GM12878 (cell line): ENCODE measurements at regions not wholly inside any gene's neighbourhood (a gene's known extent, or its start where the extent isn't known, plus 50 kb on each side); places are given as distances from the start of the nearest gene placed in this dataset.

Experiments
- ATAC-seq: fragments of 200-7000 bp; cut with Tn5 transposase; 3 replicates; pipeline ENCODE4 v1.9.1; 2020; ENCODE audit warnings: mild to moderate bottlenecking, moderate library complexity
- BruUV-seq: library from RNA; stranded (reverse); fragments of 400-500 nt; replicated peaks from 2 replicates; lab custom pipeline; 2021; lab: Mats Ljungman, UMichigan
- CTCF ChIA-PET: fragments of 300-600 bp; sonication (Branson Sonifier 250); formaldehyde crosslinking; extraction: SDS; loops from one replicate; lab custom pipeline; 2021; ENCODE audit warnings: inconsistent platforms; lab: Yijun Ruan, JAX
- POLR2A ChIA-PET: fragments of 350-600 bp; formaldehyde crosslinking; extraction: SDS; loops from one replicate; lab custom pipeline; 2021; ENCODE audit warnings: inconsistent platforms; lab: Charles Lee
- RAD21 ChIA-PET: fragments of 300-600 bp; sonication (Branson Sonifier 250); formaldehyde crosslinking; loops from one replicate; lab custom pipeline; 2023; ENCODE audit warnings: antibody characterized with exemption; ENCODE audit not compliant: unreplicated experiment; lab: Charles Lee
- SMC1A ChIA-PET: fragments of 300-600 bp; sonication (Branson Sonifier 250); formaldehyde crosslinking; loops from one replicate; lab custom pipeline; 2023; ENCODE audit not compliant: unreplicated experiment, uncharacterized antibody; lab: Charles Lee
- DNase-seq: peaks from one replicate; pipeline ENCODE4 v3.0.0-alpha.2; 2011; ENCODE audit warnings: low read depth, low spot score
- FAIRE-seq: peaks from 3 replicates; lab custom pipeline; 2011; peaks lifted over from hg19 to GRCh38; lab: Jason Lieb, UNC
- H2AFZ ChIP-seq: 2 replicates; pipeline ENCODE4 v1.6.0; 2011; ENCODE audit warnings: low read depth, low read length, control low read depth; ENCODE audit not compliant: control insufficient read depth
- H3K27ac ChIP-seq: 2 replicates; pipeline ENCODE4 v1.5.1; 2011; ENCODE audit warnings: control low read depth; ENCODE audit not compliant: control insufficient read depth, insufficient read depth
- H3K27me3 ChIP-seq, 2 experiments: replicated peaks in 1 of 2; 2 replicates each; pipeline versions ENCODE4 v1.6.0 to v1.6.1; 2011; ENCODE audit warnings: low read length in 1 of 2; ENCODE audit not compliant: control insufficient read depth in 2 of 2, insufficient read depth in 2 of 2
- H3K36me3 ChIP-seq, 2 experiments: 2 replicates each; pipeline ENCODE4 v1.5.1; 2011; ENCODE audit warnings: low read length in 1 of 2; ENCODE audit not compliant: control insufficient read depth in 2 of 2, insufficient read depth in 2 of 2
- H3K4me1 ChIP-seq: 2 replicates; pipeline ENCODE4 v1.6.1; 2011; ENCODE audit warnings: mild to moderate bottlenecking, low read length, moderate library complexity, mixed read lengths; ENCODE audit not compliant: control insufficient read depth, insufficient read depth
- H3K4me2 ChIP-seq: 2 replicates; pipeline ENCODE4 v1.6.0; 2011; ENCODE audit warnings: control low read depth; ENCODE audit not compliant: control insufficient read depth, insufficient read depth
- H3K4me3 ChIP-seq: fragments of 200-600 bp; sonication (generic); 2 replicates; pipeline ENCODE4 v1.5.1; 2016
- H3K79me2 ChIP-seq: 2 replicates; pipeline ENCODE4 v1.6.0; 2011; ENCODE audit warnings: low read length; ENCODE audit not compliant: control insufficient read depth, insufficient read depth
- H3K9ac ChIP-seq: 2 replicates; pipeline ENCODE4 v1.8.0; 2011; ENCODE audit warnings: low read length, control low read depth, mixed read lengths; ENCODE audit not compliant: control insufficient read depth, insufficient read depth
- H3K9me3 ChIP-seq: replicated peaks from 3 replicates; pipeline ENCODE4 v1.5.1; 2011; ENCODE audit warnings: mild to moderate bottlenecking, low read length; ENCODE audit not compliant: control insufficient read depth, insufficient read depth
- H4K20me1 ChIP-seq: 2 replicates; pipeline ENCODE4 v1.6.0; 2011; ENCODE audit not compliant: control insufficient read depth, insufficient read depth
- BACH1 ChIP-seq: fragments of 450-650 bp; IDR thresholded peaks from 2 replicates; pipeline ENCODE4 v1.6.1; 2017; ENCODE audit warnings: mild to moderate bottlenecking, borderline replicate concordance
- BCL3 ChIP-seq: IDR thresholded peaks from 2 replicates; pipeline ENCODE4 v1.6.1; 2011; ENCODE audit warnings: borderline replicate concordance, low read depth, mild to moderate bottlenecking, moderate library complexity, low read length; ENCODE audit not compliant: insufficient read depth, poor library complexity, severe bottlenecking
- CBFB ChIP-seq: IDR thresholded peaks from 2 replicates; pipeline ENCODE4 v1.6.1; 2016; ENCODE audit warnings: antibody characterized with exemption, low read depth
- CREB1 ChIP-seq: IDR thresholded peaks from 2 replicates; pipeline ENCODE4 v1.6.1; 2012; ENCODE audit warnings: low read depth, mild to moderate bottlenecking, inconsistent platforms
- MYB ChIP-seq: fragments of 150-350 bp; IDR thresholded peaks from 2 replicates; pipeline ENCODE4 v1.6.1; 2014; ENCODE audit warnings: mild to moderate bottlenecking, low read depth, low read length, borderline replicate concordance
- NR2C1 ChIP-seq: fragments of 450-650 bp; IDR thresholded peaks from 2 replicates; pipeline ENCODE4 v1.6.1; 2017; ENCODE audit warnings: antibody characterized with exemption, mild to moderate bottlenecking, moderate library complexity
- PAX8 ChIP-seq: fragments of 450-650 bp; IDR thresholded peaks from 2 replicates; pipeline ENCODE4 v1.6.1; 2017; ENCODE audit warnings: mild to moderate bottlenecking, moderate library complexity
- SIX5 ChIP-seq: IDR thresholded peaks from 2 replicates; pipeline ENCODE4 v1.6.1; 2011; ENCODE audit warnings: mild to moderate bottlenecking, low read depth, low read length, moderate library complexity; ENCODE audit not compliant: severe bottlenecking
- WGBS: methylation state at CpG from one replicate; pipeline ENCODE4 v1.1.6; 2016; ENCODE audit warnings: low lambda C conversion rate; ENCODE audit not compliant: insufficient replicate concordance, insufficient coverage; ENCODE audit errors: missing lambda C conversion rate; 5-methylcytosine and 5-hydroxymethylcytosine counted together
- in situ Hi-C: fragments of 300-500 bp; cut with MboI; formaldehyde crosslinking; loops from 9 replicates; pipeline ENCODE4 v1.14.3; 2018; ENCODE audit warnings: mixed read lengths
- intact Hi-C: fragments of 100-400 bp; cut with micrococcal nuclease; formaldehyde crosslinking; loops from one replicate; pipeline ENCODE4 v1.14.2; 2022; ENCODE audit not compliant: unreplicated experiment
- TF ChIP-seq, protein P1 (sequence below): IDR thresholded peaks from 2 replicates; pipeline ENCODE4 v1.6.1; 2011; ENCODE audit warnings: low read depth, low read length, improper control_type of control experiment, borderline replicate concordance

DNA sequence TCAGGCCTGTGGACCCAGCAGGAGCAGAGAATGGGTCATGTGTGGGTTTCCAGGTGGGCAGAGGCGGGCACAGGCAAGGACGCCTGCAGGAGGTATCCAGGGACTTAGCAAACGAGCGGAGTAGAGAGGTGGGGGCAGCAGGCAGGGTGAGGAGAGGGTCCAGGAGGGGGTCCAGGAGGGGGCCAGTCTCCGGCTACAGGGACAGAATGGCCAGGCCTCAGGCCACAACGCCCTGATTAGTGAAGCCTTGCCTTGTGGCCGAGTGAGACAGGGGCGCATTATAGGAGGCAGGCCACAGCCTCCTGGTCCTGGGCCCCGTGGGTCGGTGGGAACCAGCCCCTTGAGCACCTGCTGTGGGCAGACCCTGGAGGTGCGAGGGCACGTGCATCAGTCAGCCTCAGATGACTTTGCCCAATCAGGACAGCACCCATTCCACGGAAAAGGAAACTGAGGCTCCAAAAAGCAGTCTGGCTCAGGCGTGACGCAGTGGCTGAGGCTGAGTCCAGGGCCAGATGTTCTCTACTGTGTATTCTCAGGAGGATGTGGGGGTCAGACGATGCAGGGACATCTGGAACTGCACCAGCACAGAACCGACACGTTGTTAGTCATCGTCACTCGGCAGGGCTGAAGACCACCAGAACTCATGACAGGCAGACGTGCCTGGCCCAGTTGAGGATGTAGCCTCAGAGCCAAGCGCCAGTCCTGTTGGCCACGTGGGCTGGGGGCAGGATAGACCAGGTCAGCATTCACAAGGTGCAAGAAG is 113.7 kb downstream of the CRYAA start:
- H3K27ac ChIP-seq: no peak overlapping the region
- DNase-seq (no peak), ATAC-seq (no peak)
- H2AFZ ChIP-seq: no peak overlapping the region
- H3K79me2 ChIP-seq: no peaks in the 10 kb centered on the region
- no peak overlapping the region for H3K4me3 ChIP-seq
- in situ Hi-C loops: no loop called here
- POLR2A ChIA-PET: no interaction called here
- no peaks in the 10 kb centered on the region for H4K20me1 ChIP-seq
- no peaks in the 10 kb centered on the region for H3K36me3 ChIP-seq
- no peak overlapping the region for H3K4me2 ChIP-seq
- H3K27me3 ChIP-seq: no peaks in the 10 kb centered on the region; a peak in 1 of 4 replicates
- no peaks in the 10 kb centered on the region for H3K4me1 ChIP-seq
- CTCF ChIA-PET: no interaction called here
- TF ChIP-seq CREB1: no peak
- no peak for TF ChIP-seq SIX5
- TF ChIP-seq NR2C1: no peak
- no peak for TF ChIP-seq CBFB
- TF ChIP-seq, protein P1, sequence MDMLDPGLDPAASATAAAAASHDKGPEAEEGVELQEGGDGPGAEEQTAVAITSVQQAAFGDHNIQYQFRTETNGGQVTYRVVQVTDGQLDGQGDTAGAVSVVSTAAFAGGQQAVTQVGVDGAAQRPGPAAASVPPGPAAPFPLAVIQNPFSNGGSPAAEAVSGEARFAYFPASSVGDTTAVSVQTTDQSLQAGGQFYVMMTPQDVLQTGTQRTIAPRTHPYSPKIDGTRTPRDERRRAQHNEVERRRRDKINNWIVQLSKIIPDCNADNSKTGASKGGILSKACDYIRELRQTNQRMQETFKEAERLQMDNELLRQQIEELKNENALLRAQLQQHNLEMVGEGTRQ: no peak
- TF ChIP-seq BCL3: peak; percentile 54
- TF ChIP-seq BACH1: no peak
- TF ChIP-seq PAX8: no peak
- no peak for TF ChIP-seq MYB
- TF ChIP-seq, all 136 proteins: peak for 1
- H3K9ac ChIP-seq: no peak overlapping the region
- ChIA-PET RAD21 (no interaction called here), SMC1A (no interaction called here)
- no peak for FAIRE-seq
- BruUV-seq: no TSS peak
- no peaks in the 10 kb centered on the region for H3K9me3 ChIP-seq
- WGBS: 57% methylated on average over 23 of the region's 23 CpGs
- intact Hi-C loops: no loop called here
